ENCODE measurements at regions not wholly inside any gene's neighbourhood (a gene's known extent, or its start where the extent isn't known, plus 50 kb on each side); places are given as distances from the start of the nearest gene placed in this dataset.

DNA sequence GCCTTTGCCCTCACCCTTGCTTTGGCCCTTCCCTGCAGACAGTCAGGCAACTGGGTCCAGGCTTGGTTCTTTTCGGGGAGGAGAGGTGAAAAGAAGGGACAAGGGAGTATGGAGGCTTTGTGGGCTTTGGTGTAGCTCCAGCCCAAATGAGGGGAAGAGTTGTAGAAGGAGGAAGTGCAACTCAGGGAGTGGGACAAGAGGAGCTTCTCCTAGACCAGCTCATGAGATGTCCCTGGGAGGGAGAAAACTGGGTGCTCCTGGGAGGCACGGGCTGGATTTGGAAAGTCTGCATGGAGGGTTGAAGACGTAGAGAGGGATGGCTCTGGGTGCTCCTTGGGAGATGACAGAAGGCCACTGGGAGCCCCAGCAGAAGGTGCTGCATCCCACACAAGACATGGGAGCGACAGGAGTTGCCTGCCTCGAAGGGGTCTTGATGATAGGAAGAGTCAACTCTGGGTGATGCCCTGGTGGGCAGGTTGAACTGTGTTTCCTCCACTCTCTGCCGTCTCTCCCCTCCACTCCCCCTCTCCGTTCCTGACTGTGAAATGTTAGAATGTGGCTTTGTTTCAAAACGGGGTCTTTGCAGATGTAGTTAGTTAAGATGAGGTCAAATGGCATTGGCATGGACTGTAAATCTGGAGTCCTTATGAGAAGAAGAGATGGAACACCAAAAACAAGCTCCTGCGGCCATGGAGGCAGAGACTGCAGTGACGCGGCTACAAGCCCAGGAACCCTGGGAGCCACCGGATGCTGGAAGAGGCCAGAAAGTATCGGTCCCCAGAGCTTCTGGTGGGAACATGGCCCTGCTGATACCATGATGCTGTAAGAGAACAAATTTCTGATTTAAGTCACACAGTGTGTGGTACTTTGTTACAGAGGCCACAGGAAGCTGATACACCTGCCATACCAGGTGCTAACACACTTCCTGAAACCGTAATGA, 298.5 kb downstream of the GLRX3 start:
- DNase-seq: no peak

DNA sequence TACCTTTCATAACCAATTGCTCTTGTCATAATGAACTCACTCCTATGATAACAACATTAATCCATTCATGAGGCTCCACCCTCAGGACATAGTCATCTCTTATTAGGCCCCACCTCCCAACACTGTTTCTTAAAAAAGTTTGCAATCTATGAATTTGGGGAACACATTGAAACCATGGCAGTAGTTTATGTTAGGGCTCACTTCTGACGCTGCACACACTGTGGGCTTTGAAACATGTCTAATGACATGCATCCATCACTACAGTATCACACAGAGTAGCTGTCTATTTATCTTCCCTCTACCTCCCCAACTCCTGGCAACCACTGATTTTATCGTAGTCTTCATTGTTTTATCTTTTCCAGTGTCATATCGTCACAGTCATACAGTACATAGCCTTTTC, 299.8 kb downstream of the GLRX3 start:
- DNase-seq: no peak

DNA sequence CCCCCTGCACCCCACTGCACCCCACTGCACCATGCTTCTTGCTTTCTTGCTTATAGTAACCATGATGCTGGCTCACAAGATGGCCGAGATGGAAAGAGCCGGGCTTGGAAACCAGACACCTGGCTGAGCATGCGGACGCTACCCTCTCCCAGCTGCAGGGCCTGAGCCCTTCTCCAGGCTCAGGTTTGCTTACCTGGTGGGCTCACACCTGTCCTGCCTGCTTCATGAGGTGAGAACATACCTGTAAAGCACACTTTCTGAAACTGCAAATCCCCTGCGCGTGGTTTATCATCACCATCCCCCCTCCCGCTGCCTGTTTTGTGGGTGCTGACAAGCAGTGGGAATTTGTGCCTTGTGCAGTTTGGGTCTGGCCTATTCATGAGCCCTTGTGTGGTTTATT, 302.7 kb downstream of the GLRX3 start:
- DNase-seq: no peak

DNA sequence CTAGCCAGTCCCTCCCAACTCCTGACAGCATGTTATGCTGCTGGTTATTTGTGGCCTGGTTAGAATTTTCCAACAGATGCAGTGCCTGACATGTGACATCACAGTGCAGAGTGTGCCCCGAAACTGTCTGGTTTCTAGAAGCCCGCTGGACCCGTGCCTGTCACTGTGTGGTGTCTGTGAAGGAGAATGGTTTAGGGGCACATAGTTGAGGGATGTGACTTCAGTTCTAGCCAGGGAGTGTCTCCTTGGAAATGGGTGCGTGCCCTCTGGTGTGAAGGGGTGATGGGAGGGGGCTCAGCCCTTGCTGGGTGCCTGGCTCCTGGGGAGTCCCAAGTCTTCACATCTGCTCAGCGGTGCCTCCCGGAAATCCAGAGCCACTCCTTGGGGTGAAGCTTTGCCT, 303.6 kb downstream of the GLRX3 start:
- no peak for DNase-seq

DNA sequence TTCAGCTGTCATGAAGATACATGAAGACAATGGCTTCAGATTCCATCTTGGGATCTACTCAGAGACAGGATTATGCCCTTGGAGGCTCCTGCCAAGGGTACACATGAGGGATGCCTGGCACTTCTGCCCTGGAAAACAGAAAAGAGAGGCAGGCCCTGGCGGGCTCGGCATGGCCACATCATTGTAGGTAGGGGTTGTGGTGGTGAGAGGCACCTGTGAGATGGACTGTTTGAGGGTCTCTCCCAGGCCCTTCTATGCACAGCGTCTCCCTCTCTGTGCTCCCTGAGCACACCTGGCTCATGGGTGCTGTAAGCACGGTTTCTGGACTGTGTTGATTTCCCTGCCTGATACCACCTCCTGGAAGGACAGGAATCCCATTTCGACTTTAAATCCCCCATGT, 304.3 kb downstream of the GLRX3 start:
- no peak for DNase-seq

DNA sequence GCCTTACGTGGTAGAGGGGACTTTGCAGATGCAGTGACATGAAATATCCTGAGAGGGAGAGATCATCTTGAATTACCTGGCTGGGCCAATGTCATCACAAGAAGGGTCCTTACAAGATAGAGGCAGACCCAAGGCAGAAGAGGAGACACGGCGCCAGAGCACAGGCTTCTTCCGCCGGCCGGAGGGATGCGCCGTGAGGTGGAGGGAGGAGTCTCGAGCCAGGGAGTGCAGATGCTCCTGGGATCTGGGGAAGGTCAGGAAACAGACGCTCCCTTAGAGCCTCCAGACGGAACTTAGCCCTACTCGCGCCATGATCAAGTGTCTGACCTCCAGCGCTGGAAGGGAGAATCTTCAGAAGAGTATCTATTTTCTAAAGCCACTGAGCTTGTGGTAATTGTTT, 304.8 kb downstream of the GLRX3 start:
- DNase-seq: no peak

DNA sequence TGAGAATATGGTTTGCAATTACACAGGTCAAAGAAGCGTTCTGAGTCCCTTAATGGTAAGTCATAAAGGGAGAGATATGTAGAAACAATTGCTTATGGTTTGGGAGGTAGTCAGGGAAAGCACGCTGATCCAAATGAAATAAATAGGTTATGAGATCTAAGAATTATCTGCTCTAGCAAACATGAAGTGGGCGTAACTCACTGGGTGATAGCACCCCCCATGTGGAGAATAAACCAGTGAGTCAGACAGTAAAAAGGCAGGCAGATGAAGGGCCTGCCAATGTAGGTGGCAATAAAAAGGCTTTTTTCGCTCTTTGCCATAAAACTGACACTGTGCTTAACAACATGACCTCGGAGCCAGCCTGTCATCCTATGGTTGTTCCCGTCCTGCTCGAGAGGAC, 306.9 kb downstream of the GLRX3 start:
- no peak for DNase-seq

DNA sequence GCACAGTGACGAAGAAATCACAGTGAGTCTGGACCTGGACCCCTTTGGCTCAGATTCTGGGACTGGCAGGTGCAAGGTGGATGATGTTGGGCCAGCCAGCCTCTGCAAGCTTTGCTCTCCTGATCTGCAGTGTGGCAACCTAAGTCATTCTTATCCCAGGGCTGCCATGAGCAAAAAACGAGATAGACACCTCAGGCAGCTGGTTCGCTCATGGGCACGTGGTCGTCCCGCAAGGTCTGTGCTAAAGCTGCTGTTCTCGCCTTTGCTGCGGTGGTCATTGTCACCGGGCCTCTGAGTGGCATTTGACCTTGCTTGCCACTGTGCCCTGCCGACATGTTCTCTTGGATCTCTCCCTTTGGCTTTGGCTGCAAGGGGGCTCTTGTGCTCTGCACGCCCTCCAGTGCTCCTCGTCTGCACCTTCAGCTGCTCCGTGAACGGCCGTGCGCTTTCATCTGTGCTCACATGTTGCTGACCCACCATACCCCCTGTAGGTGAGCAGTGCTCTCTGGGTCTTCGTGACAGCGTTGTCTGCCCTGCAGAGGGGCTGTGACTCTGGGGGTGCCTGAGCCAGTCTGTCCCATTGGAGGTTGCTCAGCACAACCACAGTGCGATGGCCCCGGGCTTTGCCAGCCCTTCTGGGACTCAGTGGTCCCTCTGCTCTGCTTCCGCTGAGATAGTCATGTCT, 317.0 kb downstream of the GLRX3 start:
- no peak for DNase-seq

DNA sequence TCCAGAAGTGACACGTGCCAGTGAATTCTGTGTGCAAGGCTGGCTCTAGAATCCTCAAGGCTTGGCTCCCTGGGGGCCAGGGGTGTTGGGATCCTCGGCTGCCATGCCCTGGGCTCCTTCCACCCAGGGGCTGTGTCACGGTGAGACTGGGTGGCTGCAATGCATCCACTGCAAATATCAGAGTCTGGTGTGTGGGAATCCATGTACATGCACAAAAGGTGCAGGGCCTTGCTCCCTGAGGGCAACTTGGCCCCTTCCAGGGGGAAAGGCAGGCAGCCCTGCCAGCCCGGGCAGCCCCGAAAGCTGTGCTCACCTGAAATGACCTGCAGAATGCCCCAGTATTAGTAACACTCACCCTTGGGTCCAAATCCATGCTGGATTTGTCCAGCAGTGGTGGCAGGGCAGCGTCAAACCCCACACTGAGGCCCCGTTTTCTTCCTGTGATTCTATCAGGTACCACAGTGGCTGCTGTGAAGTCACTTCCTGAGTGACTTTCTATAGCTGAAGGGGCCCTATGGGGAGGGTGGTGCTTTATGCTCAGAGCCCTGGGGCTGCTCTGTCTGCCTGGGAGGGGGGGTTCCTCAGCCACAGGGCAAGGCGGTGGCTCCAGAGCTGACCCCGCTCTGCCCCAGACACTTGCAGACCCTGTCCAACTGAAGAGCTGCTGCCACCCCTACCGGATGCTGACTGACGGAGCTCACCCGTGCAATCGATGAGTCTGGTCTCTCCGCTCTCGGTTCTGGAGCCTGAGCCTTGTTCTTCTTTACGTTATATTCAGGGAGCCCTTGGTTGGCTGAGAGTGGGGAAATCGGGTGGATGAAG, 317.7 kb downstream of the GLRX3 start:
- DNase-seq: no peak

DNA sequence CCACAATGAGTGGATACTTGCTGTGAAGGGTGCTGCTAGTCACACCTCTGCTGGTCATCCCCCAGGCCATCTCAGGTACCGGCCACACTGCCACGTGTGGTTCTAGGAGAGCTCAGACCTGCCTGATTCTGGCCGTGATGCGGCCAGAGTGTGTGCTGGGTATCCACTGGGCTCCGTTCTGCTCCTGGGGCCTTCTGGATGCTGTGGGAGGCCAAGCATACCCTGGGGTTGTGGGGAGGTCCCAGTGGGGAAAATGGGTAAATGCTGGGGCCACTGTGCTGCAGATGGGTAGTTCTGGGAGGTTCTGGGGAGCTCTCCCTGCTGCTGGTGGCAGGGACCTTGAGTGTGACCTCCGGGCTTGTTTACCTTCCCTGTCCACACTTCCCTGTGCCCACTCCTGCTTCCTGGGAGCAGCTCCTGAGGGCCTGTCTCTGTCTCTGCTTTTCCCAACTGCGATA, 318.4 kb downstream of the GLRX3 start:
- no peak for DNase-seq

DNA sequence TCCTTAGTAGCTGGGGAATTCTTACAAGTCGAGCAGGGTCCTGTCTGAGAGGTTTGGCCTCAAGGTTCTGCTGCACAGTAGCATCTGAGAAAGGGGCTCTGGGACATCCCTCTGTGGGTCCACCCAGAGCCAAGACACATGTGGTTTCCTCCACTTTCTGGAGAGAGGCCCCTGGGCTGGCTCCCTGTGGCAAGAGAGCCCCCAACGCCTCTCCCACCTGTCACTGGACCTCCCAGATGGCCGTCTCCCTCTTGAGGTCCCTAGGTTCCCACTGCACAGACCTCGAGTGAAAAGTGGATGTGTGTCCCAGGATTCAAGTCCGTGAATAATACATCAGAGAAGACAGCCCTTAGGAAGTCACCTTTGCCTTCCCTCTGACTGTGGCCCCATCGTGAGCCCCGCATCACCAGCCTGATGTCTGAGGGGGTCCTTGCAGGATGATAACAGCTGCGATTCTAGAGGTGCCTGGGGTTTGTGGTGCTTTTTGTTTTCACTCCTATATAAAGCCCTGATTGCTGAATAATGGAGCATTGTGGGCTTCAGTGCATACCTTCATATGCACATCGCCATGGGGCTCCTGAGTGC, 319.0 kb downstream of the GLRX3 start:
- no peak for DNase-seq

DNA sequence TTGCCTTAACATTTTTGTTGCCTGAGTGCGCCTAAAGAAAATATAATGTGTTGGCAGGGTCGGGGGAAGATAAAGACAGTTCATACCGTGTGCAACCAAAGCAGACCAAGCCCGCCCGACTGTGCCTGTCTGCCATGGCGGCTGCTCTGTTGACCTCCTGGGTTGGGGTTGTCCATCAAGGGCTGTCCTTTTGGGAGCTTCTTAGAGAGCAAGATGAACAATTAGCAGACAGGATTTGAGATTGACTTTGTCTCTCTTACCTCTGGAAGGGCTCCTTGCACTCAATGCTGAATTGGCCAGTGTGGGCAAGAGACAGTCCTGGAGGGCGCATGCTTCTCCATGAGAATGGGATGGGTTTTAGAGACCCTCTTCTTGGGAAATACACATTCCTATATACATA, 319.6 kb downstream of the GLRX3 start:
- no peak for DNase-seq

DNA sequence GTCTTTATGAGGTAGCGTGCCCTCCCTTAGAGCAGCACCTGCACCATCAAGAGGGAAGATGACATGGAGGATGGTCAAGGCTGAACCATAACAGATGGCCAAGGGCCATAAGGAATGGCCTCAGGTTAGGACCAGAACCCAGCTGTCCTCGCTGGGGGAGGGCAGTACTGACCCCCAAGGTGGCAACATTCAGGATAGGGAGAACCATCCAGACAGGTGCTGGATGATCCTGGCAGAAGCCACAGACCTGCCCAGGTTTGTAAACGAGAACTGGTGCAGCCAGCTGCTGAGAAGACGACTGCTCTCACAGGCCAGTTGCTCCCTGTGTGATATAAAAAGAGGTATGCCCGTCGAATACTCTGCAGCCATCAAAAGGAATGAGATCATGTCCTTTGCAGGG, 320.4 kb downstream of the GLRX3 start:
- DNase-seq: no peak

DNA sequence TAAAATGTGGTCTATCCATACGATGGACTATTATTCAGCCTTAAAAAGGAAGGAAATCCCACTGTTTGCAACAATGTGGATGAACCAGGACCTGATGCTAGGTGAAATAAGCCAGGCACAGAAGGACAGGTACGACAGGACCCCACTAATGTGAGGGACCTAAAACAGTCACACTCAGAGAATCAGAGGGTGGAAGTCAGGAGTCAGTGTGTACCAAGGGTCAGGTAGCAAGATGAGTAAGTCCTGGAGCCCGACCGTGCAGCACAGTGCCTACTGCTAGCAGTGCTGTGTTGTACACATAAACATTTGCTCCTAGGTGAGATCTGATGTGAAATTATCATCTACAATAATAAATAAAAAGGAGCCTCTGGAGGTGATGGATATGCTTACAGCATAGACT, 322.3 kb downstream of the GLRX3 start:
- DNase-seq: no peak

DNA sequence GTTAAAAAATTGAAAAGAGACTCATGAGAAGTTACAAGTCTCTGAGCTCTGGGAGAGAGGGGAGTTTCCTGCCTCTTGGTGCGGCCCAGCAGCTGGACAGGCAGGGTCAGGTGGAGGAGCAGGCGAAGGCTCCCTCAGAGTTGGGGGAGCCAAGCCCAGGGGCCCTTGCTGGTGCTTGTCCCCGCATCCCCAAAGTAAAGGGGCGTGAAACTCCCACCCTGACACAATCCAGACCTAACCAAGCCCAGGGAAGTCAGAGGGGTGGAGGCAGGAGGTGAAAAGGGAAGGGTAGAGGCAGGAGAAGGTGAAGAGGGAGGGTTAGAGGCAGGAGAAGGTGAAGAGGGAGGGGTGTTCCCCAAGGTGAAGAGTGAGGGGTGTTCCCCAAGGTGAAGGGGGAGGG, 322.8 kb downstream of the GLRX3 start:
- no peak for DNase-seq

DNA sequence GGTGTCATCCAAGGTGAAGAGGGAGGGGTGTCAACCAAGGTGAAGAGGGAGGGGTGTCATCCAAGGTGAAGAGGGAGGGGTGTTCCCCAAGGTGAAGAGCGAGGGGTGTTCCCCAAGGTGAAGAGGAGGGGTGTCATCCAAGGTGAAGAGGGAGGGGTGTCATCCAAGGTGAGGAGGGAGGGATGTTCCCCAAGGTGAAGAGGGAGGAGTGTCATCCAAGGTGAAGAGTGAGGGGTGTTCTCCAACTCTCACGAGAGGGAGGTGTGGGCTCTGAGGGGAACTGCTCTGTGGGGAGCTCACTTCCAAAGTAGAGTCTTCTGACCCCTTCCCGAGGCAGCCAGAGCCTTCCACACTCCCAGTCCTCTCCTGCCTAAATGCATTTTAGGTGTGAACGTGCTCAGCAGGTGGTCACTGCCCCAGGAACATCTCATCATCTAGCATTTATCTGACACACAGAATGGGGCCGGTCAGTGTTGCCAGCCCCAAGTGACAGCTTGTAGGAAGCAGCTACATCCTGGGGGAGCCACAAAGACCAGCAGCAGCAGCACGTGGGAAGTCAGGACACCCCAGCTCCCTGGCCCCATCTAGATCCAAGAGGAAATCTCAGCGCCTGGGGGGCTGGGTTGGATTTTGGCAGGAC, 323.8 kb downstream of the GLRX3 start:
- no peak for DNase-seq

DNA sequence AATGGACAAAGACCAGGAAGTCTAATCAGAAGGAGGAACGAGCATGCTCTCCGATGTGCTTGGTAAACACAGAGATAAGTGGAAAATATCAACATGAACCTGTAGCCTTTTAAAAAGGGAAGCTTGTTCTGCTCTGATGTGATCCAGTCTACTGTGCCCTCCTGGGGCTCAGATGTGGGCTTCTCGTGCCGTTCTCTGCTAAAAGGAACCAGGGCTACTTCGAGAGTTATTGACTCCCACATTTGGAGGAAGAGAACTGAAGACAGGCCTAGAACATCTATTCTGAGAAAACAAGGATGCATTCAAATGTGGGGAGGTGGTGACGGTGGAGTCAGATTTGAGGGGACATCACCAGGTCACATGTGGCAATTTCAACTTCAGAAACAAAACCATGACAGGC, 325.4 kb downstream of the GLRX3 start:
- no peak for DNase-seq

DNA sequence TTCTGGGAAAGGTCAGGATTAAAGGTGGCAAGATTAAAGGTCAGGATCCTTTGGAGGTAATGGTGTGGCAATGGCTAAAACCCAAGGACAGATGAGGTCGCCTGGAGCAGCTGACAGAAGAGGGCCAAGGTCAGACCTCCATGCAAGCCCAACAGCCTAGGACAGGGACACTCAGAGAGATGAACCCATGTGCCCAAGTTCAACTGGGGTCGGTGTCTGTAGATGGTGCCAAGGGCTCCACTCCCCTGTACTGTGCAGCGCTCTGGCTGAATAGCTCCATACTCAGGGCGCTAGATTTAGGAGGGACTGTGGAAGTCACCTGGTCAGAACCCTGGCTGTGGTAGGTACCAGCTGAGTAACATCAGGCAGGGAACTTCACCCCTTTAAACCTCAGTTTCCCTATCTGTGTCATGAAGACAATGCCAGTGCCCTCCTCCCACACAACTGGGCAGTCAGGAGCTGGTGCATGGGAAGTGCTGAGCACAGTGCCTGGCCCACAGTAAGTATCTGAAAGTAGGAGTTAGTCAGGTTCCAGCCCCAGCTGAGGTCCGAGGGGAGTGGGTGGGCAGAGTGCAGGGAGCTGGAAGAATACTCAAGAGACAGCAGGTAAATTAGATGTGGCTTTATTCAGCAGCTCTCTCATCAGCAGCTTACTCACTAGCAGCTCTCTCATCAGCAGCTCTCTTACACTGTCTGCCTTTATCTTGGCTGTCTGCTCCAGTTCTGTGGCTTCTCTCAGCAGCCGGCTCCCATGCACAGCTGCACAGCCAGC, 327.1 kb downstream of the GLRX3 start:
- no peak for DNase-seq

DNA sequence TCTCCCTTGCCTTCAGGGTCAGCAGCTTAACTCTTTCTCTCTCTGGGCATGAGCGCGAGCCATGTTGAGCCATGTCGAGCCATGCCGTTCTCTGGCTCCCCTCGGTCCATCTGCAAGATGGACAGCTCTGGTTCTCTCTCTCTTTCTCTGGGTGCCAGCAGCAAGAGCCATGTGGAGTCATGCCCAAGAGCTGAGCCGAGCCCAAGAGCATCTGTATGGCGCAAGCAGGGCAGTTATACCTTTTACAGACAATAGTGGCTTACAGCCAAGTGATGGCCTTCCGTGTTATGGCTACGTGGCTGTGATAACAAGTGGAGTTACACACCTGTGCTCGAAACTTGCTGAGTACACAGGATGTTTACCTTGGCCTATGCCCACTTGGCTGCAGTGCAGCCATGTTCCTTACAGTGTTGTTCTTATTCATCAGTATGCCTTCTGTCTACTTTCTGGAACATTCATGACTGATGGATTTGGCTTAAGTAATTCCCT, 327.7 kb downstream of the GLRX3 start:
- DNase-seq: no peak

DNA sequence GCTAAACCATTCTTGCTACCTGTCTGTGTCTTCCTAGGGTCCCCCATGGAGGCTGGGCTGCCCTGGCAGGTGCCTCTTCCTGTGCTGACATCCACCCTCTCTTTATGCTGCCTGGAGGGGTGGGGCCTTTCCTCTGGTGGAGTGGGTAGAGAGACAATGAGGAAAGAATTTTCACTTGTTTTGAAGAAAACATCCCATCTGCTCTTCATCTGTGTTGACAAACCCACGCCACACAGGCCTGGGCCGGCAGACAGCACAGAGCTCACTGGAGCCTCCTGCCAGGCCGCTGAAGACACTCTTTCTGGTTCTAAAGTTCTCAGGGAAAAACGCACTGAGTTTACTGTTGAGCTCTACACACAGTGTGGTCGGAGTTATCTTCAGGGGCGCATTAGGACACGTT, 328.2 kb downstream of the GLRX3 start:
- no peak for DNase-seq

DNA sequence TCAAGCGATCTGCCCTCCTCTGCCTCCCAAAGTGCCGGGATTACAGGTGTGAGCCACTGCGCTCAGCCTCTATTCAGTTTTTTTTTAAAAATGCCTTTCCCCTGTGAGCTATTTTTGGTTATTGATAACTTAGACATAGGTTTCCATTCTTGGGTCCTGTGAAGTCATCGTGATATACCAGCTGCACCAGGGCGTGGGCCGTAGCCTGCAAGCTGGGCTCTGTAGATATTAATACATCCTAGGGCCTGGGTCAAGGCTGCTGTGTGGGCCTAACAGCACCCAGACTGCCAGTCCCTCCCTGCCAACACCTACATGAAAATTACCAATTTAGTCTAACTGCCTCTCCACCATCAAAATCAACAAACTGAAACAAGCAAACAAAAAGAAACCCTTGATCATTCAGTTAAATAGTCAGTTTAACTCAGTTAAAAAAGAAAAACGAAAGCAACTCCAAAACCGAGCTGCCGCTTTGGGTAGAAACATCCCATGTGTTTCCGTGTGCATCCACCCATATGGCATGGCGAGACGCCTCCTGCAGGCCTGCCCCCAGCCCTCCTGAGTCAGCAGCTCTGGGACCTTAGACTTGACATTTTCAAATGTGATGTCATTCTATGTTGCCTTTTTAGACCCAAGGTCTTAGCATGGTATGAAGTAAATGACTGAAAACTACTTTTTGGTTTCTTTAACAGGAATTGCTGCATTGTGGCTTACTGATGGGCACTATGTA, 330.2 kb downstream of the GLRX3 start:
- DNase-seq: no peak

All from NCI-H1092 (cell line).